GM18858 (cell line): ENCODE measurements at regions not wholly inside any gene's neighbourhood (a gene's known extent, or its start where the extent isn't known, plus 50 kb on each side); places are given as distances from the start of the nearest gene placed in this dataset.
"Not testable (repeated sequence)": the region's sequence is repeated elsewhere in the genome, so short reads cannot be mapped to it uniquely, and the experiment has no call there.

ENCODE experiments used
- ATAC-seq: cut with Tn5 transposase; IDR thresholded peaks from one replicate; pipeline ENCODE4 v1.9.1; 2021; ENCODE audit not compliant: unreplicated experiment

GRCh38 chr7:126179916-126180315 lies 1072.8 kb downstream of the GRM8 start:
- ATAC-seq: no peak

GRCh38 chr7:126178865-126179264 lies 1073.9 kb downstream of the GRM8 start:
- ATAC-seq: no peak

- no peak for ATAC-seq
These were observed 1075.0 kb downstream of the GRM8 start for GRCh38 chr7:126177782-126178181.

GRCh38 chr7:126166645-126167044 lies 1086.1 kb downstream of the GRM8 start:
- no peak for ATAC-seq

GRCh38 chr7:126163647-126164046 lies 1089.1 kb downstream of the GRM8 start:
- no peak for ATAC-seq

GRCh38 chr7:126157391-126157790 lies 1095.3 kb downstream of the GRM8 start:
- no peak for ATAC-seq

- ATAC-seq: no peak
These were observed 1102.3 kb downstream of the GRM8 start for GRCh38 chr7:126150278-126150958.

- no peak for ATAC-seq
These were observed 1111.8 kb downstream of the GRM8 start for GRCh38 chr7:126140858-126141466.

GRCh38 chr7:126119981-126120380 lies 1132.8 kb downstream of the GRM8 start:
- ATAC-seq: no peak

- no peak for ATAC-seq
These were observed 1149.2 kb downstream of the GRM8 start for GRCh38 chr7:126103582-126103981.

- ATAC-seq: no peak
These were observed 1153.4 kb upstream of the POT1 start for GRCh38 chr7:126083014-126083413.

GRCh38 chr7:126079581-126079980 lies 1150.0 kb upstream of the POT1 start:
- peak; percentile 74 for ATAC-seq

GRCh38 chr7:126079151-126079550 lies 1149.5 kb upstream of the POT1 start:
- ATAC-seq: no peak

- ATAC-seq: no peak
These were observed 1136.1 kb upstream of the POT1 start for GRCh38 chr7:126065766-126066165.

- no peak for ATAC-seq
These were observed 1128.4 kb upstream of the POT1 start for GRCh38 chr7:126057979-126058378.

- ATAC-seq: not testable (repeated sequence)
These were observed 1127.0 kb upstream of the POT1 start for GRCh38 chr7:126056613-126057012.

- no peak for ATAC-seq
These were observed 1122.6 kb upstream of the POT1 start for GRCh38 chr7:126052229-126052628.

GRCh38 chr7:126044662-126045061 lies 1115.0 kb upstream of the POT1 start:
- ATAC-seq: no peak

- ATAC-seq: no peak
These were observed 1111.8 kb upstream of the POT1 start for GRCh38 chr7:126041472-126041871.

GRCh38 chr7:126040114-126041045 lies 1110.8 kb upstream of the POT1 start:
- ATAC-seq: no peak

- ATAC-seq: no peak
These were observed 1096.9 kb upstream of the POT1 start for GRCh38 chr7:126026421-126027088.
